WTC11 (cell line): ENCODE measurements at regions not wholly inside any gene's neighbourhood (a gene's known extent, or its start where the extent isn't known, plus 50 kb on each side); places are given as distances from the start of the nearest gene placed in this dataset.

ENCODE experiments used
- ATAC-seq: fragments of 200-7000 bp; cut with Tn5 transposase; 2 replicates; pipeline ENCODE4 v1.10.0; 2021; ENCODE audit warnings: mild to moderate bottlenecking, moderate library complexity
- CTCF ChIA-PET: fragments of 300-600 bp; sonication (Branson Sonifier 250); formaldehyde crosslinking; loops from one replicate; lab custom pipeline; 2021; ENCODE audit warnings: antibody characterized with exemption; lab: Charles Lee
- POLR2A ChIA-PET: fragments of 350-600 bp; sonication (Branson Sonifier 250); formaldehyde crosslinking; loops from one replicate; lab custom pipeline; 2021; ENCODE audit warnings: antibody characterized with exemption; lab: Charles Lee
- DNase-seq: peaks from one replicate; pipeline ENCODE4 v3.0.0; 2021; ENCODE audit warnings: low spot score
- H3K27ac Mint-ChIP-seq: 2 replicates; pipeline ENCODE4 v1.8.0; 2021; ENCODE audit warnings: mixed read lengths
- H3K27me3 Mint-ChIP-seq: 2 replicates; pipeline ENCODE4 v1.8.0; 2021; ENCODE audit warnings: low read depth, mild to moderate bottlenecking, moderate library complexity, mixed read lengths
- H3K36me3 Mint-ChIP-seq: 2 replicates; pipeline ENCODE4 v1.8.0; 2021; ENCODE audit warnings: mixed read lengths
- H3K4me1 Mint-ChIP-seq: 2 replicates; pipeline ENCODE4 v1.8.0; 2022; ENCODE audit warnings: mixed read lengths
- H3K4me3 Mint-ChIP-seq: 2 replicates; pipeline ENCODE4 v1.8.0; 2021; ENCODE audit warnings: mild to moderate bottlenecking, moderate library complexity, mixed read lengths
- H3K9me3 Mint-ChIP-seq: 2 replicates; pipeline ENCODE4 v1.8.0; 2021; ENCODE audit warnings: mixed read lengths
- CBFB ChIP-seq: sonication (generic); formaldehyde crosslinking; IDR thresholded peaks from 2 replicates; pipeline ENCODE4 v1.8.1; 2022; ENCODE audit warnings: mild to moderate bottlenecking, low read depth, missing genetic modification reagents
- EMX1 ChIP-seq: fragments of 250-450 bp; sonication (Bioruptor Pico); IDR thresholded peaks from 2 replicates; pipeline ENCODE4 v1.8.0; 2021; ENCODE audit warnings: mild to moderate bottlenecking
- FOXJ3 ChIP-seq: sonication (generic); formaldehyde crosslinking; IDR thresholded peaks from 2 replicates; pipeline ENCODE4 v1.9.0; 2021; ENCODE audit warnings: missing genetic modification reagents, mild to moderate bottlenecking, borderline replicate concordance
- FOXP1 ChIP-seq: sonication (generic); formaldehyde crosslinking; IDR thresholded peaks from 2 replicates; pipeline ENCODE4 v1.8.0; 2022; ENCODE audit warnings: missing genetic modification reagents, mild to moderate bottlenecking, moderate library complexity, borderline replicate concordance
- GRHL2 ChIP-seq: fragments of 250-450 bp; sonication (Bioruptor Pico); IDR thresholded peaks from 2 replicates; pipeline ENCODE4 v1.8.0; 2022; ENCODE audit warnings: mild to moderate bottlenecking, moderate library complexity; ENCODE audit not compliant: insufficient replicate concordance, severe bottlenecking
- IRF2 ChIP-seq: sonication (generic); formaldehyde crosslinking; IDR thresholded peaks from 2 replicates; pipeline ENCODE4 v1.8.0; 2022; ENCODE audit warnings: low read depth, missing genetic modification reagents, borderline replicate concordance
- NR1H2 ChIP-seq: sonication (generic); formaldehyde crosslinking; IDR thresholded peaks from 2 replicates; pipeline ENCODE4 v1.9.0; 2021; ENCODE audit warnings: mild to moderate bottlenecking, moderate library complexity, missing genetic modification reagents
- NR2C2 ChIP-seq: sonication (generic); formaldehyde crosslinking; IDR thresholded peaks from 2 replicates; pipeline ENCODE4 v1.8.0; 2022; ENCODE audit warnings: mild to moderate bottlenecking, missing genetic modification reagents
- NR3C1 ChIP-seq: sonication (generic); formaldehyde crosslinking; conservative IDR thresholded peaks from 2 replicates; pipeline ENCODE4 v1.8.1; 2023; ENCODE audit warnings: low read depth, mild to moderate bottlenecking, missing genetic modification reagents
- TP53 ChIP-seq: sonication (generic); formaldehyde crosslinking; IDR thresholded peaks from 2 replicates; pipeline ENCODE4 v1.8.1; 2023; ENCODE audit warnings: mild to moderate bottlenecking, missing genetic modification reagents
- ZBTB21 ChIP-seq: sonication (generic); formaldehyde crosslinking; IDR thresholded peaks from 2 replicates; pipeline ENCODE4 v1.8.1; 2023; ENCODE audit warnings: mild to moderate bottlenecking, missing genetic modification reagents, borderline replicate concordance
- ZNF263 ChIP-seq: sonication (generic); formaldehyde crosslinking; IDR thresholded peaks from 2 replicates; pipeline ENCODE4 v1.8.1; 2022; ENCODE audit warnings: low read depth, mild to moderate bottlenecking, moderate library complexity, missing genetic modification reagents
- ZNF317 ChIP-seq: sonication (generic); formaldehyde crosslinking; IDR thresholded peaks from 2 replicates; pipeline ENCODE4 v1.8.1; 2023; ENCODE audit warnings: low read depth, mild to moderate bottlenecking, moderate library complexity, missing genetic modification reagents, borderline replicate concordance
- ZNF416 ChIP-seq: fragments of 250-450 bp; sonication (Bioruptor Pico); IDR thresholded peaks from 2 replicates; pipeline ENCODE4 v1.9.0; 2021; ENCODE audit warnings: mild to moderate bottlenecking, inconsistent platforms
- ZNF423 ChIP-seq: fragments of 250-450 bp; sonication (Bioruptor Pico); IDR thresholded peaks from 2 replicates; pipeline ENCODE4 v2.1.2; 2022; ENCODE audit warnings: mild to moderate bottlenecking, moderate library complexity
- TF ChIP-seq, protein P1 (sequence below): sonication (generic); formaldehyde crosslinking; IDR thresholded peaks from 2 replicates; pipeline ENCODE4 v1.8.1; 2022; ENCODE audit warnings: mild to moderate bottlenecking, missing genetic modification reagents, moderate library complexity, borderline replicate concordance
- TF ChIP-seq, protein P2 (sequence below): sonication (generic); formaldehyde crosslinking; IDR thresholded peaks from 2 replicates; pipeline ENCODE4 v1.8.1; 2023; ENCODE audit warnings: mild to moderate bottlenecking, missing genetic modification reagents
- TF ChIP-seq, protein P3 (sequence below): sonication (generic); formaldehyde crosslinking; conservative IDR thresholded peaks from 2 replicates; pipeline ENCODE4 v1.8.1; 2022; ENCODE audit warnings: mild to moderate bottlenecking, missing genetic modification reagents
- TF ChIP-seq, protein P4 (sequence below): fragments of 250-450 bp; sonication (Bioruptor Pico); conservative IDR thresholded peaks from 2 replicates; pipeline ENCODE4 v1.9.0; 2021; ENCODE audit warnings: mild to moderate bottlenecking
- TF ChIP-seq, protein P5 (sequence below): sonication (generic); formaldehyde crosslinking; IDR thresholded peaks from 2 replicates; pipeline ENCODE4 v1.8.1; 2022; ENCODE audit warnings: low read depth, missing genetic modification reagents, borderline replicate concordance
- TF ChIP-seq, protein P6 (sequence below): fragments of 250-450 bp; sonication (Bioruptor Pico); IDR thresholded peaks from 2 replicates; pipeline ENCODE4 v1.8.0; 2021; ENCODE audit warnings: mild to moderate bottlenecking

DNA sequence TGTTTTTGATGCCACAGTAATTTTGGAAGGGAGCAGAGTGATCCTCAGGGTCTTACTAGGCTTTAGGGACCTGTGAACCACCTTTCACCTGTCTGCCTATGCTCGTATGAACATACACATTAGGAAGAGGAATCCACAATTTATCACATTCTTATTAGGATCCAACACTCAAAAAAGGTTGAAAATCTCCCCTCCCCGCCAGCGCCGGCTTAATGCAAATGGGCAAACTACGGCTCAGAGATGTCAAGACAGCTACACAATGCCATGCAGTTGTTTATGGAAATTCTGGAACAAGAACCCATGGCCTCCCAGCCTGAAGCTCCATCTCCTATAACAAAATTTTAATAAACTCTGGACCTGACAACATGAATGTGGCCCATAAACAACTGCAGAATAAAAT, 375.9 kb upstream of the ACVR2A start:
- TF ChIP-seq, protein P1, sequence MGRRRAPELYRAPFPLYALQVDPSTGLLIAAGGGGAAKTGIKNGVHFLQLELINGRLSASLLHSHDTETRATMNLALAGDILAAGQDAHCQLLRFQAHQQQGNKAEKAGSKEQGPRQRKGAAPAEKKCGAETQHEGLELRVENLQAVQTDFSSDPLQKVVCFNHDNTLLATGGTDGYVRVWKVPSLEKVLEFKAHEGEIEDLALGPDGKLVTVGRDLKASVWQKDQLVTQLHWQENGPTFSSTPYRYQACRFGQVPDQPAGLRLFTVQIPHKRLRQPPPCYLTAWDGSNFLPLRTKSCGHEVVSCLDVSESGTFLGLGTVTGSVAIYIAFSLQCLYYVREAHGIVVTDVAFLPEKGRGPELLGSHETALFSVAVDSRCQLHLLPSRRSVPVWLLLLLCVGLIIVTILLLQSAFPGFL (CRISPR knock-in tag), result no peak
- ChIA-PET CTCF (interaction anchor here (1.5 kb wide), 1 partner anchor 17 kb away, joined by 3 read pairs; no protein-coding TSS in a partner anchor), POLR2A (no interaction called here)
- DNase-seq (no peak), ATAC-seq (peak; percentile 17; the same call in 1 of the 2 replicates)
- H3K36me3 Mint-ChIP-seq, result no peaks in the 10 kb centered on the region
- peaks cover 55% of the 10 kb centered on the region for H3K4me1 Mint-ChIP-seq
- peaks cover 11% of the 10 kb centered on the region for H3K27me3 Mint-ChIP-seq
- H3K9me3 Mint-ChIP-seq, result 0 out of 2 replicates have a peak, but pooled peaks cover 4% of the 10 kb centered on the region
- peak overlapping the region; percentile 53; the same call in 1 of the 2 replicates for H3K27ac Mint-ChIP-seq
- peak overlapping the region; percentile 29 for H3K4me3 Mint-ChIP-seq

DNA sequence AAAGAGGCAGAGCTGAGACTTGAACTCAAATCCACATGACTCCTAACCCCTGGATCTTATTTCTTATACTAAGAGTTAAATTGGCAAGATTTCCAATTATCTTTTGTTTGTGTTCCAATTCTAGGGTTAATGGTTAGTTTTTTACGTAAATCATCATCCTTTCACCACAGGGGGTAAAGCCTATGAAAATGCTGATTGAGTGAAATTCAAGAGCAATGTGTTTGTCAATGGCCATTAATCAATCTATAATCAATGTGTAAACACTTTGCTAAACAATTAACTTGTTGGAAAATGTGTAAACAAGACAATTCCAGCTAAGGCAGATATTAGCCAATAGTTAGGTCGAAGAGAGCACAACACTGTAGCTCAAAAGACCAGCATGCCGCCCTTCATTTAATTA, 376.5 kb upstream of the ACVR2A start:
- CTCF ChIA-PET, result interaction anchor here (1.5 kb wide), 1 partner anchor 17 kb away, joined by 3 read pairs; no protein-coding TSS in a partner anchor
- Mint-ChIP-seq H3K4me1 (peaks cover 53% of the 10 kb centered on the region), H3K27ac (no peak overlapping the region), H3K9me3 (0 out of 2 replicates have a peak, but pooled peaks cover 4% of the 10 kb centered on the region), H3K27me3 (peaks cover 11% of the 10 kb centered on the region), H3K36me3 (no peaks in the 10 kb centered on the region), H3K4me3 (no peak overlapping the region)
- DNase-seq, result no peak
- POLR2A ChIA-PET, result interaction anchor here (0.5 kb wide), 1 partner anchor 175 kb away, joined by 11 read pairs; no protein-coding TSS in a partner anchor
- no peak for ATAC-seq
- TF ChIP-seq, protein P2, sequence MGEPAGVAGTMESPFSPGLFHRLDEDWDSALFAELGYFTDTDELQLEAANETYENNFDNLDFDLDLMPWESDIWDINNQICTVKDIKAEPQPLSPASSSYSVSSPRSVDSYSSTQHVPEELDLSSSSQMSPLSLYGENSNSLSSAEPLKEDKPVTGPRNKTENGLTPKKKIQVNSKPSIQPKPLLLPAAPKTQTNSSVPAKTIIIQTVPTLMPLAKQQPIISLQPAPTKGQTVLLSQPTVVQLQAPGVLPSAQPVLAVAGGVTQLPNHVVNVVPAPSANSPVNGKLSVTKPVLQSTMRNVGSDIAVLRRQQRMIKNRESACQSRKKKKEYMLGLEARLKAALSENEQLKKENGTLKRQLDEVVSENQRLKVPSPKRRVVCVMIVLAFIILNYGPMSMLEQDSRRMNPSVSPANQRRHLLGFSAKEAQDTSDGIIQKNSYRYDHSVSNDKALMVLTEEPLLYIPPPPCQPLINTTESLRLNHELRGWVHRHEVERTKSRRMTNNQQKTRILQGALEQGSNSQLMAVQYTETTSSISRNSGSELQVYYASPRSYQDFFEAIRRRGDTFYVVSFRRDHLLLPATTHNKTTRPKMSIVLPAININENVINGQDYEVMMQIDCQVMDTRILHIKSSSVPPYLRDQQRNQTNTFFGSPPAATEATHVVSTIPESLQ (CRISPR knock-in tag), result no peak
- TF ChIP-seq ZNF416 (CRISPR knock-in tag) (no peak), ZBTB21 (CRISPR knock-in tag) (no peak), ZNF263 (CRISPR knock-in tag) (no peak), CBFB (CRISPR knock-in tag) (no peak)
- TF ChIP-seq, protein P3, sequence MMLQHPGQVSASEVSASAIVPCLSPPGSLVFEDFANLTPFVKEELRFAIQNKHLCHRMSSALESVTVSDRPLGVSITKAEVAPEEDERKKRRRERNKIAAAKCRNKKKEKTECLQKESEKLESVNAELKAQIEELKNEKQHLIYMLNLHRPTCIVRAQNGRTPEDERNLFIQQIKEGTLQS (CRISPR knock-in tag), result no peak
- TF ChIP-seq, protein P4, sequence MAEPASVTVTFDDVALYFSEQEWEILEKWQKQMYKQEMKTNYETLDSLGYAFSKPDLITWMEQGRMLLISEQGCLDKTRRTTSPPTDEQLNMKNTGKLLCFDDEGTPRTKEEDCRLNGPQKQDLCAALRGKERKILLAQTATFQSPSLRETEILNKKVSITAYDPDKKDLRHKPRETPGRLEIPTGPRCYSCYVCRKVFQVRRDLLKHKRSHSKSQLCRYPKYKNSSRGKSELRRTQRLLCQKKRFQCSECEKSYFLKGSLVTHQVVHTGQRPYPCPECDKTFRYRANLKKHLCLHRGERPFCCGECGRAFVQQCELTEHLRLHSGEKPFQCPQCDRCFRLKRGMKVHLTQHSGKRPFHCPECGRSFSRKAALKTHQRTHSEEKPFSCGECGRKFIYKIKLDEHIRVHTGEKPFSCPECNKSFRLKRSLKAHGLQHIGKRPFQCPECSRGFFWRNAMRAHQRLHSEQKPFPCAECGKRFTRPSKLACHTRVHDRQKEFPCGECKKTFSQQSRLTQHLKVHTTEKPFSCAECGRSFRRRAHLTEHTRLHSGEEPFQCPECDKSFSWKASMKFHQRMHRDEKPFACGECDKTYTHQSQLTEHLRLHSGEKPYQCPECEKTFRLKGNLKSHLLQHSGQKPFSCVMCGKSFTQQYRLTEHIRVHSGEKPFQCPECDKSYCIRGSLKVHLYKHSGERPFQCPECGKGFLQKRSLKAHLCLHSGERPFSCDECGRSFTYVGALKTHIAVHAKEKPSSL (CRISPR knock-in tag), result no peak
- TF ChIP-seq, all 79 proteins: peak for 0

DNA sequence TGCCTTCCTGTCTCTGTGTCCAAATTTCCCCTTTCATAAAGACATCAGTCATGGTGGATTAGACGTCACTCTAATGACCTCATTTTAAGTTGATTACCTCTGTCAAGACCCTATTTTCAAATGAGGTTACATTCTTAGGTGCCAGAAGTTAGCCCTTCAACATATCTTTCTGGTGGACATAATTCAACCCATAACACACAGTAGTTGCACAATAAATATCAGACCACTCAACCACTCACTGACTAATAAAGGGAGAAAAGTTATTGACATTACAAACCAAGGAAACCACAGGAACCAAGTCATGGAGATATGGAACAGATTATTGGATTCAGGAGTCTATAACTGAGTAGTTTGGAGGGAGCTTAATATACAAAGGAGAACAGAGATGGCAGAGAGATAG, 377.4 kb upstream of the ACVR2A start:
- DNase-seq, result no peak
- POLR2A ChIA-PET, result interaction anchor here (0.5 kb wide), 1 partner anchor 176 kb away, joined by 11 read pairs; no protein-coding TSS in a partner anchor
- TF ChIP-seq CBFB (CRISPR knock-in tag) (no peak), NR3C1 (no peak), ZNF423 (CRISPR knock-in tag) (no peak), IRF2 (CRISPR knock-in tag) (no peak), FOXJ3 (CRISPR knock-in tag) (no peak), GRHL2 (CRISPR knock-in tag) (no peak), EMX1 (CRISPR knock-in tag) (no peak), NR2C2 (CRISPR knock-in tag) (no peak), ZNF317 (no peak), NR1H2 (CRISPR knock-in tag) (no peak), TP53 (CRISPR knock-in tag) (no peak), FOXP1 (no peak)
- TF ChIP-seq, protein P5, sequence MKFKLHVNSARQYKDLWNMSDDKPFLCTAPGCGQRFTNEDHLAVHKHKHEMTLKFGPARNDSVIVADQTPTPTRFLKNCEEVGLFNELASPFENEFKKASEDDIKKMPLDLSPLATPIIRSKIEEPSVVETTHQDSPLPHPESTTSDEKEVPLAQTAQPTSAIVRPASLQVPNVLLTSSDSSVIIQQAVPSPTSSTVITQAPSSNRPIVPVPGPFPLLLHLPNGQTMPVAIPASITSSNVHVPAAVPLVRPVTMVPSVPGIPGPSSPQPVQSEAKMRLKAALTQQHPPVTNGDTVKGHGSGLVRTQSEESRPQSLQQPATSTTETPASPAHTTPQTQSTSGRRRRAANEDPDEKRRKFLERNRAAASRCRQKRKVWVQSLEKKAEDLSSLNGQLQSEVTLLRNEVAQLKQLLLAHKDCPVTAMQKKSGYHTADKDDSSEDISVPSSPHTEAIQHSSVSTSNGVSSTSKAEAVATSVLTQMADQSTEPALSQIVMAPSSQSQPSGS, result no peak
- TF ChIP-seq, protein P6, sequence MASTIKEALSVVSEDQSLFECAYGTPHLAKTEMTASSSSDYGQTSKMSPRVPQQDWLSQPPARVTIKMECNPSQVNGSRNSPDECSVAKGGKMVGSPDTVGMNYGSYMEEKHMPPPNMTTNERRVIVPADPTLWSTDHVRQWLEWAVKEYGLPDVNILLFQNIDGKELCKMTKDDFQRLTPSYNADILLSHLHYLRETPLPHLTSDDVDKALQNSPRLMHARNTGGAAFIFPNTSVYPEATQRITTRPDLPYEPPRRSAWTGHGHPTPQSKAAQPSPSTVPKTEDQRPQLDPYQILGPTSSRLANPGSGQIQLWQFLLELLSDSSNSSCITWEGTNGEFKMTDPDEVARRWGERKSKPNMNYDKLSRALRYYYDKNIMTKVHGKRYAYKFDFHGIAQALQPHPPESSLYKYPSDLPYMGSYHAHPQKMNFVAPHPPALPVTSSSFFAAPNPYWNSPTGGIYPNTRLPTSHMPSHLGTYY (CRISPR knock-in tag), result no peak
- H3K36me3 Mint-ChIP-seq, result no peaks in the 10 kb centered on the region
- peaks cover 53% of the 10 kb centered on the region for H3K4me1 Mint-ChIP-seq
- CTCF ChIA-PET, result no interaction called here
- H3K27me3 Mint-ChIP-seq, result peaks cover 11% of the 10 kb centered on the region
- H3K27ac Mint-ChIP-seq, result peak overlapping the region; percentile 5
- no peak for ATAC-seq
- H3K4me3 Mint-ChIP-seq, result no peak overlapping the region
- 0 out of 2 replicates have a peak, but pooled peaks cover 4% of the 10 kb centered on the region for H3K9me3 Mint-ChIP-seq
